Osteocyte (in vitro differentiated cells): ENCODE measurements at regions not wholly inside any gene's neighbourhood (a gene's known extent, or its start where the extent isn't known, plus 50 kb on each side); places are given as distances from the start of the nearest gene placed in this dataset.

Source experiments
- DNase-seq: peaks from one replicate; pipeline ENCODE4 v3.0.0; 2021; ENCODE audit warnings: mixed read lengths; ENCODE audit not compliant: unreplicated experiment; ENCODE audit errors: extremely low spot score
- H3K27ac Mint-ChIP-seq: one replicate; pipeline ENCODE4 v1.8.0; 2021; ENCODE audit warnings: mild to moderate bottlenecking, mixed read lengths; ENCODE audit not compliant: unreplicated experiment
- H3K27me3 Mint-ChIP-seq: one replicate; pipeline ENCODE4 v1.8.0; 2021; ENCODE audit warnings: mixed read lengths; ENCODE audit not compliant: unreplicated experiment
- H3K36me3 Mint-ChIP-seq: one replicate; pipeline ENCODE4 v1.8.0; 2021; ENCODE audit warnings: mixed read lengths; ENCODE audit not compliant: unreplicated experiment
- H3K4me1 Mint-ChIP-seq: one replicate; pipeline ENCODE4 v1.8.0; 2021; ENCODE audit warnings: mixed read lengths; ENCODE audit not compliant: unreplicated experiment
- H3K4me3 Mint-ChIP-seq: one replicate; pipeline ENCODE4 v1.8.0; 2021; ENCODE audit warnings: mild to moderate bottlenecking, moderate library complexity, mixed read lengths; ENCODE audit not compliant: unreplicated experiment
- H3K9me3 Mint-ChIP-seq: one replicate; pipeline ENCODE4 v1.8.0; 2021; ENCODE audit warnings: mixed read lengths; ENCODE audit not compliant: unreplicated experiment
- TF ChIP-seq, protein P1 (sequence below): fragments of 200-600 bp; sonication (generic); IDR thresholded peaks from 2 replicates; pipeline ENCODE4 v1.5.0; 2021; ENCODE audit warnings: antibody characterized with exemption, mild to moderate bottlenecking, moderate library complexity

DNA sequence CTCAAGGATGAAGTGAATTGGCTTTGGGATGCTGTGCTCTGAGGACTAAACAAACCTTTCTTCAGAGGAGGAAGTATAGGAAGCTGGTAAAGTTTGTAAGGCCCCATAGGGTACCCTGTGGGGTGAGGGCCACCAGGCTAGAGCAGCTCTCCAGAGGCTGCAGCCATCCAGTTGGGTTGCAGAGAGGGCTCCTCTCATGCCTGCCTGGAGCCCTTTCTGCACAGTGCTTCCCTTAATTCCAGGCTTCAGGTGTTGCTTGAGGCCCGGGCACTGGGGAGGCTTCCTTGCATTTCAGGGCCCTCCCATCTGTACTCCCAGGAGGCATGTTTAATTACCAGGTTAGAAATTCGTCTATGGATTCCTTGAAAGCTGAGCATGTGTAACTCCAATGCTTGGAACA lies 95.3 kb upstream of the FSTL4 start:
- TF ChIP-seq, protein P1, sequence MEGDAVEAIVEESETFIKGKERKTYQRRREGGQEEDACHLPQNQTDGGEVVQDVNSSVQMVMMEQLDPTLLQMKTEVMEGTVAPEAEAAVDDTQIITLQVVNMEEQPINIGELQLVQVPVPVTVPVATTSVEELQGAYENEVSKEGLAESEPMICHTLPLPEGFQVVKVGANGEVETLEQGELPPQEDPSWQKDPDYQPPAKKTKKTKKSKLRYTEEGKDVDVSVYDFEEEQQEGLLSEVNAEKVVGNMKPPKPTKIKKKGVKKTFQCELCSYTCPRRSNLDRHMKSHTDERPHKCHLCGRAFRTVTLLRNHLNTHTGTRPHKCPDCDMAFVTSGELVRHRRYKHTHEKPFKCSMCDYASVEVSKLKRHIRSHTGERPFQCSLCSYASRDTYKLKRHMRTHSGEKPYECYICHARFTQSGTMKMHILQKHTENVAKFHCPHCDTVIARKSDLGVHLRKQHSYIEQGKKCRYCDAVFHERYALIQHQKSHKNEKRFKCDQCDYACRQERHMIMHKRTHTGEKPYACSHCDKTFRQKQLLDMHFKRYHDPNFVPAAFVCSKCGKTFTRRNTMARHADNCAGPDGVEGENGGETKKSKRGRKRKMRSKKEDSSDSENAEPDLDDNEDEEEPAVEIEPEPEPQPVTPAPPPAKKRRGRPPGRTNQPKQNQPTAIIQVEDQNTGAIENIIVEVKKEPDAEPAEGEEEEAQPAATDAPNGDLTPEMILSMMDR, result no peak
- no peaks in the 10 kb centered on the region for H3K36me3 Mint-ChIP-seq
- H3K9me3 Mint-ChIP-seq, result no peaks in the 10 kb centered on the region
- no peak for DNase-seq
- peaks cover 2% of the 10 kb centered on the region for H3K27me3 Mint-ChIP-seq
- no peak overlapping the region for H3K4me3 Mint-ChIP-seq
- H3K27ac Mint-ChIP-seq, result no peak overlapping the region
- H3K4me1 Mint-ChIP-seq, result peaks cover 12% of the 10 kb centered on the region

DNA sequence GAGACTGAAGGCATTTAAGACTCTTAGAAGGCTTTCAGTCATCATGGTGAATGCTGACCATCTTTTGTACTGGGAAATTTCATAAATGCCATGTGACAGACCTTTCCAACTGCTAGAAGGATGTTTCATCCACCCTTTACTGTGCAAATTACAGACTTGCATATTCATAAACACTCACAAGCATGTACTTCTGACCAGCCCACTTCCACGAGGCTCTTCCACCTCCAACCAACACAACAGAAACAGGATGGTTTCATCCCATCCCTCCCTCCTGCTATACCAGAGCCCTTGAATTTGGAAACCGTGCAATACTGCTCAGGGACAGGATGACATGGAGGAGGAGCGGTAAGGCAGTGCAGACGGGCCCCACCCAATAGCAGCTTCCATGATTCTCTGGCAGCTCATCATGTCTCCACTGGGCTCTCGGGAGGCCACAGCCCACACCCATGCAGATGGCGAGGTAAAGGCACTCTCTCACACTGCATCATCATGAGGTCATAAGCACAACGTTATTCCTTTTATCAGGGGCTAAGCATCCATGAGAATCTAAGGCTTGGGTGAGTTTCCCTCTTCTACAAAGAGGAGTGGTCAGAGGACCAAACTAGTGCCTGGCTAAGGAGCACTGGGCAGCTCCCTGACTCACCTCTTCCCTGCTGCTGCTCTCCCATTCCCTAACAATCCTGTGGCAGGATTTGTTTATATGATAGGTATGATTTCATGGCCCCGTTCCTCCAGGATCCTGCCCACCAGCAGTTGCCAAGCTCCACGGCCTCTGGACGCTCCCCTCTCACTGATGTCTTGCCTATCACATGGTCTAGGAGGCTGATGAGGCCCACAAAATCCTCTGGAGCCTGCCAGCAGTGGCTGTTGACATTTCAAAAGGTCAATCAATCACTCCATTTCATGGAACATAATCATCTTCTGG lies 94.4 kb upstream of the FSTL4 start:
- no peaks in the 10 kb centered on the region for H3K9me3 Mint-ChIP-seq
- no peaks in the 10 kb centered on the region for H3K27me3 Mint-ChIP-seq
- no peaks in the 10 kb centered on the region for H3K36me3 Mint-ChIP-seq
- no peak for DNase-seq
- H3K27ac Mint-ChIP-seq, result no peak overlapping the region
- H3K4me3 Mint-ChIP-seq, result no peak overlapping the region
- H3K4me1 Mint-ChIP-seq, result peaks cover 12% of the 10 kb centered on the region
- TF ChIP-seq, protein P1, result no peak

DNA sequence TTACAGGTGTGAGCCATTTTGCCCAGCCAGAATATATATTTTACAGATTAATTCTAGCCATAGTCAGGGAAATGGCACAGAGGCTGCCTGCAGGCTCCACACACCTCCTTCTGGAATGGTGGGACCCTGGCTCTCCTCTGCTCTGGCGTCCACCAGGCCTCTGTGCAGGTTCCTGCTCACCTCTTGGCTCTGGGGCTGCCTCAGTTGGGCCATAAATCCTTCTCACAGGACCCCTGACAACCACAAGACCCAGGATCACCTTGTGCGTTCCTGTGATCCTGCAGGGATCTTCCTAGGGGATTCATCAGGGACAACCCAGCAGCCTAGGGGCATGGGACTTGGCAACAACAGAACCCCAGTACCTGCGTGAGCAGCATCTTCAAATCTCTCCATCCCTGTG lies 93.0 kb upstream of the FSTL4 start:
- DNase-seq, result no peak
- Mint-ChIP-seq H3K4me3 (no peak overlapping the region), H3K27me3 (no peaks in the 10 kb centered on the region), H3K36me3 (no peaks in the 10 kb centered on the region), H3K4me1 (peaks cover 12% of the 10 kb centered on the region), H3K27ac (no peak overlapping the region), H3K9me3 (no peaks in the 10 kb centered on the region)
- TF ChIP-seq, protein P1, result no peak

DNA sequence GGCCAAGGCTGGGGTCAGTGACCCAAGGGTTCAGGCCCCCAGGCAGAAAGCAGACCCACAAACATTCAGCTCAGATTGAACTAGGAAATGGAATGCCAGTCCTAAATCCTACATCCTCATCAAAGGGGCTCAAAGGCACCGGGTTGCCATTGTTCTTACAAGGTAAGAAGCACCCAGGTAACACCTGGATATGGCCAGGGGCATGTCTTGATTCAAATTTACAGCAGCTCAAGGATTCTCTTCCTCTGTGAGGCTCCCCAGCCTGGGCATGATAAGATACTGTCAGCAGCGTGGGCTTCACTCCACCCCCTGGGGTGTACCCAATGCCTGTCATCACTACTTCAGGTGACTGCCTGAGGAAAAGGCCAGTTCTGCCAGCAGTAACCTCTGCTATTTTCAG lies 92.1 kb upstream of the FSTL4 start:
- DNase-seq, result no peak
- H3K4me1 Mint-ChIP-seq, result peaks cover 7% of the 10 kb centered on the region
- TF ChIP-seq, protein P1, result no peak
- no peaks in the 10 kb centered on the region for H3K9me3 Mint-ChIP-seq
- H3K36me3 Mint-ChIP-seq, result no peaks in the 10 kb centered on the region
- H3K27ac Mint-ChIP-seq, result no peak overlapping the region
- no peak overlapping the region for H3K4me3 Mint-ChIP-seq
- no peaks in the 10 kb centered on the region for H3K27me3 Mint-ChIP-seq

DNA sequence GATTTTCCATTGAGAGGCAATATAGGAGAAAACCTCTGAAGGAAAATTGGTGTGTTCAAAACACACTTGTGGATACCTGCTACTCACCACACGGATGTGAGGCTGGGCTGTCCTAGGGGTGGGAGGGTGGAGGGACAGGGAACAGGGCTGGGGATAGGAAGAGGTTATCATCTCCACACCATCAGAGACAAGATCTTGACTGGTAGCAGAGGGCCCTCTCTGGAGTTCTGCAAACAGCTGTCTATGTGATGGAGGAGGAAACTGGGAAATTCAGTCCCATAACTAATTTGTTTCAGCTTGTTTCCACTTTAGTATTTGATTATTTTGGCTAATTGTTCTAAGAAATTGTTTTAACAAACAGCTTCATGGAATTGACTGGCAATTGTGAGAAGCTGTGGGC lies 91.6 kb upstream of the FSTL4 start:
- Mint-ChIP-seq H3K27me3 (no peaks in the 10 kb centered on the region), H3K27ac (no peak overlapping the region), H3K4me3 (no peak overlapping the region), H3K9me3 (no peaks in the 10 kb centered on the region), H3K36me3 (no peaks in the 10 kb centered on the region), H3K4me1 (peaks cover 2% of the 10 kb centered on the region)
- TF ChIP-seq, protein P1, result no peak
- no peak for DNase-seq
